Suppressor macrophage treated with lipopolysaccharide for 4 hours (primary cell): ENCODE measurements at regions not wholly inside any gene's neighbourhood (a gene's known extent, or its start where the extent isn't known, plus 50 kb on each side); places are given as distances from the start of the nearest gene placed in this dataset.

Source experiments
- DNase-seq: peaks from one replicate; pipeline ENCODE4 v3.0.0-alpha.2; 2020

- DNase-seq = no peak
Observed at GRCh38 chr2:117401582-117401981, 412.9 kb upstream of the DDX18 start.

GRCh38 chr2:117406443-117406842 is 408.0 kb upstream of the DDX18 start:
- DNase-seq = no peak

GRCh38 chr2:117407746-117408145 is 406.7 kb upstream of the DDX18 start:
- DNase-seq = no peak

GRCh38 chr2:117409443-117409842 is 405.0 kb upstream of the DDX18 start:
- no peak for DNase-seq

GRCh38 chr2:117411983-117412382 is 402.5 kb upstream of the DDX18 start:
- no peak for DNase-seq

GRCh38 chr2:117432746-117433145 is 381.7 kb upstream of the DDX18 start:
- no peak for DNase-seq

GRCh38 chr2:117436697-117437096 is 377.8 kb upstream of the DDX18 start:
- no peak for DNase-seq

- peak; percentile 23 for DNase-seq
Observed at GRCh38 chr2:117470311-117471095, 344.0 kb upstream of the DDX18 start.

GRCh38 chr2:117481608-117482007 is 332.9 kb upstream of the DDX18 start:
- DNase-seq = no peak

- no peak for DNase-seq
Observed at GRCh38 chr2:117485588-117485987, 328.9 kb upstream of the DDX18 start.

- no peak for DNase-seq
Observed at GRCh38 chr2:117486081-117486480, 328.4 kb upstream of the DDX18 start.

GRCh38 chr2:117492209-117492851 is 322.2 kb upstream of the DDX18 start:
- DNase-seq = no peak

GRCh38 chr2:117500721-117501120 is 313.8 kb upstream of the DDX18 start:
- no peak for DNase-seq

GRCh38 chr2:117502121-117502520 is 312.4 kb upstream of the DDX18 start:
- DNase-seq = no peak

- DNase-seq = no peak
Observed at GRCh38 chr2:117512307-117512706, 302.2 kb upstream of the DDX18 start.

GRCh38 chr2:117514371-117514770 is 300.1 kb upstream of the DDX18 start:
- DNase-seq = no peak

- no peak for DNase-seq
Observed at GRCh38 chr2:117519238-117519637, 295.3 kb upstream of the DDX18 start.

- no peak for DNase-seq
Observed at GRCh38 chr2:117519721-117520120, 294.8 kb upstream of the DDX18 start.

- DNase-seq = no peak
Observed at GRCh38 chr2:117523267-117523666, 291.2 kb upstream of the DDX18 start.

- DNase-seq = no peak
Observed at GRCh38 chr2:117523711-117524238, 290.7 kb upstream of the DDX18 start.

- DNase-seq = no peak
Observed at GRCh38 chr2:117536139-117536538, 278.4 kb upstream of the DDX18 start.

- no peak for DNase-seq
Observed at GRCh38 chr2:117537032-117537431, 277.5 kb upstream of the DDX18 start.

GRCh38 chr2:117551858-117552257 is 262.6 kb upstream of the DDX18 start:
- no peak for DNase-seq

- no peak for DNase-seq
Observed at GRCh38 chr2:117553448-117553847, 261.0 kb upstream of the DDX18 start.
